Testis (tissue), 2 donors: ENCODE measurements at regions not wholly inside any gene's neighbourhood (a gene's known extent, or its start where the extent isn't known, plus 50 kb on each side); places are given as distances from the start of the nearest gene placed in this dataset.
A peak's percentile ranks its signal among the peaks of the same experiment; 100 is the strongest.

ENCODE experiments used
- DNase-seq: peaks from one replicate; pipeline ENCODE4 v3.0.0-alpha.2; 2019
- H3K27ac ChIP-seq, 2 donors: fragments of 200-600 bp; sonication (generic); one replicate each; pipeline ENCODE4 v1.5.1; 2019
- H3K27me3 ChIP-seq: fragments of 200-600 bp; sonication (generic); one replicate; pipeline ENCODE4 v1.5.1; 2019
- H3K36me3 ChIP-seq: fragments of 200-600 bp; sonication (generic); one replicate; pipeline ENCODE4 v1.5.1; 2017; ENCODE audit warnings: low read depth; ENCODE audit errors: missing control alignments
- H3K4me1 ChIP-seq: fragments of 200-600 bp; sonication (generic); one replicate; pipeline ENCODE4 v1.5.1; 2019
- H3K4me3 ChIP-seq, 2 donors: fragments of 200-600 bp; sonication (generic); one replicate each; pipeline ENCODE4 v1.5.1; 2017 to 2019
- H3K9me3 ChIP-seq: fragments of 200-600 bp; sonication (generic); one replicate; pipeline ENCODE4 v1.5.1; 2017
- POLR2A ChIP-seq: fragments of 450-650 bp; IDR thresholded peaks from one replicate; pipeline ENCODE4 v1.6.1; 2017; ENCODE audit warnings: antibody characterized with exemption, mild to moderate bottlenecking, moderate library complexity
- WGBS, 2 donors: methylation state at CpG; one replicate each; pipeline ENCODE4 v1.1.5; 2018; 5-methylcytosine and 5-hydroxymethylcytosine counted together
- intact Hi-C: fragments of 100-400 bp; cut with DNase I; formaldehyde crosslinking; loops from one replicate; pipeline ENCODE4 v1.15.1; 2023; ENCODE audit warnings: low total_unique reads
- TF ChIP-seq, protein P1 (sequence below), 3 experiments: fragments of 450-650 bp in 2 of 3; fragments of 200-600 bp in 1 of 3; sonication (generic) in 1 of 3; IDR thresholded peaks; one replicate each; pipeline ENCODE4 v1.5.1; 2016 to 2019; ENCODE audit warnings: antibody characterized with exemption in 3 of 3, mild to moderate bottlenecking in 2 of 3, moderate library complexity in 1 of 3

DNA sequence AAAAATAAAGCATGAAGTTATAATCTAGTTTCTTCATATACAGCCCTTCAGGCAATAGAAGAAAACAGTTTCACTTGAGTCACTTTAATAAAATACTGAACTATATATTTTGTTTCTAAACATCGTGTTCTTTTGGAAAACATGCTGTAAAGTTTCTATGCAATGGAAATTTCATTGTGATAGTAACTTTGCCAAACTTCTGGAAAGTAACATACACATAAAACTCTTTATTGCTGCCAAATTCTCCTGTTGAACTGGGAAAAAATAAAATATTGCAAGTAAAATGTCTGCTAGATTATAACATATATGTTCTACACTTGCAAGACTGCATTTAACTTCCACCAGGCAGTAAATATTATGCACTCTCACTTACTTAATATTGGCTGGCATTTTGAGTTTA, 635.4 kb downstream of the SPRY1 start:
- Histone ChIP-seq H3K4me1 (peaks cover 8% of the 10 kb centered on the region), H3K9me3 (no peaks in the 10 kb centered on the region), H3K27me3 (no peaks in the 10 kb centered on the region), H3K4me3 (no peak overlapping the region), H3K36me3 (no peaks in the 10 kb centered on the region), H3K27ac (peak overlapping the region in 1 of 2 donors; percentile 22)
- intact Hi-C loops: no loop called here
- DNase-seq: no peak
- 31 to 45% methylated on average over 1 of the region's 1 CpG for WGBS, 2 donors
- TF ChIP-seq, protein P1, sequence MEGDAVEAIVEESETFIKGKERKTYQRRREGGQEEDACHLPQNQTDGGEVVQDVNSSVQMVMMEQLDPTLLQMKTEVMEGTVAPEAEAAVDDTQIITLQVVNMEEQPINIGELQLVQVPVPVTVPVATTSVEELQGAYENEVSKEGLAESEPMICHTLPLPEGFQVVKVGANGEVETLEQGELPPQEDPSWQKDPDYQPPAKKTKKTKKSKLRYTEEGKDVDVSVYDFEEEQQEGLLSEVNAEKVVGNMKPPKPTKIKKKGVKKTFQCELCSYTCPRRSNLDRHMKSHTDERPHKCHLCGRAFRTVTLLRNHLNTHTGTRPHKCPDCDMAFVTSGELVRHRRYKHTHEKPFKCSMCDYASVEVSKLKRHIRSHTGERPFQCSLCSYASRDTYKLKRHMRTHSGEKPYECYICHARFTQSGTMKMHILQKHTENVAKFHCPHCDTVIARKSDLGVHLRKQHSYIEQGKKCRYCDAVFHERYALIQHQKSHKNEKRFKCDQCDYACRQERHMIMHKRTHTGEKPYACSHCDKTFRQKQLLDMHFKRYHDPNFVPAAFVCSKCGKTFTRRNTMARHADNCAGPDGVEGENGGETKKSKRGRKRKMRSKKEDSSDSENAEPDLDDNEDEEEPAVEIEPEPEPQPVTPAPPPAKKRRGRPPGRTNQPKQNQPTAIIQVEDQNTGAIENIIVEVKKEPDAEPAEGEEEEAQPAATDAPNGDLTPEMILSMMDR (IDR thresholded peaks at IDR 0.05): no peak
- TF ChIP-seq POLR2A: no peak

DNA sequence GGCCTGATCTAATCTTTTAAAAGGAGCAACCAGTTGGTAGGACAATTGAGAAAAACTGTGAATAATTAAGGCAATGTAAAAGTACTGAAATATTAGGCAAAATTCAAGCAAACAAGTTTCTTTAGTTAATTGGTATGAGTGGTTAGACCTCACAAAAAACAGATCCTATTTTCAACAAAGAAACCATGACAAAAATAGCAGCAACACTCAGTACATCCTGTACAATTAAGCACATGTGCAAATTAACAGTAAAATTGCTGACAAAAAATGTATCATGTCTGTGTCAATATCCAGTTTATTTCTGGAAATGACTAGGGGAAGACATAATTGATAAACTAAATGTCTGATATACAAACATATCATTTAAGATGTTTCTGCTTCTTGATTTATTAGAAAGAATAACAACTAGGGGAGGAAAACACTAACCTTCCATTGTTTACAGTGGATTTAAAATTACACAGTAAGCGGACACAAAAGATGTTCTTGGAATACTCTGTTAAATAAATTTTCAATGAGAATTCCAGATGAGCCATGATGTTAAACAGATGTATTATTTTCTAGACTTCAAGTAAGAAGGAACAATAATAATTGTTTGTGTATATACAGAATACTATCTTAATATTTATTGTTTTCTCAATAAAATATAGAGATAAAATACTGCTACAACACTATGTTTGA, 638.9 kb downstream of the SPRY1 start:
- DNase-seq: no peak

DNA sequence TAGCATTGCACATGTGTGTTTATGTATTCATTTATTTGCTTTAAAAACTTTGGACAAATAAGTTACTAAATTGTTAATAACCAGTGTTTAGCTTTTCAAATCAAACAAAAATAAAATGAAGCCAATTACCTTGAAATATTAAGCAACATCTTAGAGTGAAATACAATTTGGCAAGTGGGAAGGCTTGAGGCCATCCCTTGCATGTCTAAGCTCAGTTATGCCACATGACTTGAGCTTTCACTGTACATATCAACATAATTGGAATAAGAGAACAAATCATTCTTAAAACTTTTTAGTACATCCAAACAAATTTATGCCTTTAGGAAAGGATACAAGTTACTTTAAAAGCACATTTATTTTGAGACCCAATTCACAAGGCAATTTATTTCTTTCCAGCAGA, 640.6 kb downstream of the SPRY1 start:
- no peak for DNase-seq
- H3K4me3 ChIP-seq: no peak overlapping the region
- intact Hi-C loops: no loop called here
- H3K27ac ChIP-seq: no peak overlapping the region
- no peaks in the 10 kb centered on the region for H3K36me3 ChIP-seq
- H3K9me3 ChIP-seq: no peaks in the 10 kb centered on the region
- H3K4me1 ChIP-seq: peaks cover 6% of the 10 kb centered on the region
- no peak for TF ChIP-seq POLR2A
- TF ChIP-seq, protein P1 (IDR thresholded peaks at IDR 0.05): no peak
- H3K27me3 ChIP-seq: no peaks in the 10 kb centered on the region

More for the DNA sequence above, 638.9 kb downstream of the SPRY1 start:
- H3K4me1 ChIP-seq: peaks cover 8% of the 10 kb centered on the region
- no peaks in the 10 kb centered on the region for H3K9me3 ChIP-seq
- no peak overlapping the region for H3K4me3 ChIP-seq
- 52 to 60% methylated on average over 1 of the region's 1 CpG for WGBS, 2 donors
- TF ChIP-seq POLR2A: no peak
- TF ChIP-seq, protein P1 (IDR thresholded peaks at IDR 0.05): no peak
- peak overlapping the region; percentile 64 to 76 for H3K27ac ChIP-seq
- H3K27me3 ChIP-seq: no peaks in the 10 kb centered on the region
- intact Hi-C loops: no loop called here
- H3K36me3 ChIP-seq: no peaks in the 10 kb centered on the region

DNA sequence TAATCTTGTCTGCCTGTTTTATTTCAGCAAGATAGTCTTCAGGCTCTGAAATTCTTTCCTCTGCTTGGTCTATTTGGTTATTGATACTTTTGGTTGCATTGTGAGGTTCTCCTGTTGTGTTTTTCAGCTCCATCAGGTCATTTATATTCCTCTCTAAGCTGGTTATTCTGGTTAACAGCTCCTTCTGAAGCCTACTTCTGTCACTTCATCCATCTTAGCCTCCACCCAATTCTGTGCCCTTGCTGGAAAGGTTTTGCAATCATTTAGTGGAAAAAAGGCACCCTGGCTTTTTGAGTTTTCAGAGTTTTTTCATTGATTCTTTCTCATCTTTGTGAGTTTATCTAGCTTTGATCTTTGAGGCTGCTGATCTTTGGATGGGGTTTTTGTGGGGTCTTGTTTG, 647.7 kb downstream of the SPRY1 start:
- Histone ChIP-seq H3K27me3 (no peaks in the 10 kb centered on the region), H3K27ac (no peak overlapping the region), H3K36me3 (no peaks in the 10 kb centered on the region), H3K9me3 (no peaks in the 10 kb centered on the region), H3K4me3 (no peak overlapping the region), H3K4me1 (no peaks in the 10 kb centered on the region)
- no peak for TF ChIP-seq POLR2A
- TF ChIP-seq, protein P1 (IDR thresholded peaks at IDR 0.05): no peak
- DNase-seq: no peak
- intact Hi-C loops: no loop called here

DNA sequence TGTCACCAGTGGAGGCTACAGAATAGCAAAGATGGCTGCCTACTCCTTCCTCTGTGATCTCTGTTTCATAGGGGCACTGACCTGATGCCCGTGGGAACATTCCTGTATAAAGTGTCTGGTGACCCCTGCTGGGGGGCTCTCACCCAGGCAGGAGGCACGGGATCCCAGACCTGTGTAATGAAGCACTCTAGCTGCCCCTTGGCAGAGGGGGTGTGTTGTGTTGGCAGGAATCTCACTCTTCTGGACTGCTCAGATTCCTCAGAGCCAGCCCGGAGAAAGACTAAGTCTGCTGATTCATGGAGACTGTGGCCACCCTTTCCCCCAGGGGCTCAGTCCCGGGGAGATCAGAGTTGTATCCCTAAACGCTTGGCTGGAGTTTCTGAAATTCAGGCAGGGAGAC, 648.3 kb downstream of the SPRY1 start:
- no peak for TF ChIP-seq POLR2A
- TF ChIP-seq, protein P1 (IDR thresholded peaks at IDR 0.05): no peak
- H3K9me3 ChIP-seq: no peaks in the 10 kb centered on the region
- no peak for DNase-seq
- no peak overlapping the region for H3K4me3 ChIP-seq
- intact Hi-C loops: no loop called here
- no peaks in the 10 kb centered on the region for H3K27me3 ChIP-seq
- no peaks in the 10 kb centered on the region for H3K4me1 ChIP-seq
- no peak overlapping the region for H3K27ac ChIP-seq
- 71 to 93% methylated on average over 3 to 5 of the region's 5 CpGs for WGBS, 2 donors
- H3K36me3 ChIP-seq: no peaks in the 10 kb centered on the region
